Colonic mucosa (tissue), 4 donors: ENCODE measurements at regions not wholly inside any gene's neighbourhood (a gene's known extent, or its start where the extent isn't known, plus 50 kb on each side); places are given as distances from the start of the nearest gene placed in this dataset.
"Not testable (repeated sequence)": the region's sequence is repeated elsewhere in the genome, so short reads cannot be mapped to it uniquely, and the experiment has no call there.

Experiments used
- DNase-seq: peaks from one replicate; pipeline ENCODE4 v3.0.0-alpha.2; 2020
- H3K27ac ChIP-seq: fragments of 200-600 bp; one replicate; pipeline ENCODE4 v1.8.0; 2021
- H3K27me3 ChIP-seq: fragments of 200-600 bp; one replicate; pipeline ENCODE4 v1.8.0; 2021
- H3K36me3 ChIP-seq: fragments of 200-600 bp; one replicate; pipeline ENCODE4 v1.8.0; 2021
- H3K4me1 ChIP-seq: fragments of 200-600 bp; one replicate; pipeline ENCODE4 v1.8.0; 2021; ENCODE audit warnings: mild to moderate bottlenecking
- H3K4me3 ChIP-seq: fragments of 200-600 bp; one replicate; pipeline ENCODE4 v1.8.0; 2021
- H3K9ac ChIP-seq, 2 donors: one replicate each; pipeline ENCODE4 v1.7.0; 2013; ENCODE audit warnings: control low read depth in 2 of 2, low read depth in 2 of 2, low read length in 2 of 2
- H3K9me3 ChIP-seq: fragments of 200-600 bp; one replicate; pipeline ENCODE4 v1.8.0; 2021
- intact Hi-C: fragments of 100-400 bp; cut with DNase I; formaldehyde crosslinking; loops from one replicate; pipeline ENCODE4 v1.14.1; 2022
- TF ChIP-seq, protein P1 (sequence below): fragments of 200-600 bp; IDR thresholded peaks from one replicate; pipeline ENCODE4 v1.8.0; 2022; ENCODE audit warnings: antibody characterized with exemption, mild to moderate bottlenecking
- donor health status: healthy.
- donor health status: DM: no; HTN: no; CAD: no.
- donor health status: DM: no; HTN: no; CAD: no.

DNA sequence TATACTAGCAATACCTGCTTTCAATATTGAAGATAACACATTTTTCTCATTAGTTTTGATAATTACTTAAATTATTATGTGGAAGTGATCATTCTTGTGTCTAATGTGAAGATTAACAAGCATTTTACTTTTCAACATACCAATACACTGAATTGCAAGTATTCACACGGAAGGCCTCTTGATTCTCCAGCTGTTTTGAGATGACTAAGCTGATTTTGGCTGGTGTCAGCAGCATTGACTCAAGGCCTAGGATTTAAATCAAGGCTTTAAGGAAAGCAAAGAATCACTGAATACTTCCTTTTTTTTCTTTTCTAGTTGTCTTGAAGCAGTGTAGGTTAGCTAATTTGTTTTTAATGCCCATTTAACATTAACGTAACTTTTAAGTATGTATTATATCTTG, 373.7 kb downstream of the SRGAP2C start:
- H3K9ac ChIP-seq = no peak overlapping the region
- H3K4me1 ChIP-seq = no peaks in the 10 kb centered on the region
- intact Hi-C loops = no loop called here
- H3K4me3 ChIP-seq = no peak overlapping the region
- DNase-seq = no peak
- no peaks in the 10 kb centered on the region for H3K36me3 ChIP-seq
- H3K27ac ChIP-seq = no peak overlapping the region
- TF ChIP-seq, protein P1, sequence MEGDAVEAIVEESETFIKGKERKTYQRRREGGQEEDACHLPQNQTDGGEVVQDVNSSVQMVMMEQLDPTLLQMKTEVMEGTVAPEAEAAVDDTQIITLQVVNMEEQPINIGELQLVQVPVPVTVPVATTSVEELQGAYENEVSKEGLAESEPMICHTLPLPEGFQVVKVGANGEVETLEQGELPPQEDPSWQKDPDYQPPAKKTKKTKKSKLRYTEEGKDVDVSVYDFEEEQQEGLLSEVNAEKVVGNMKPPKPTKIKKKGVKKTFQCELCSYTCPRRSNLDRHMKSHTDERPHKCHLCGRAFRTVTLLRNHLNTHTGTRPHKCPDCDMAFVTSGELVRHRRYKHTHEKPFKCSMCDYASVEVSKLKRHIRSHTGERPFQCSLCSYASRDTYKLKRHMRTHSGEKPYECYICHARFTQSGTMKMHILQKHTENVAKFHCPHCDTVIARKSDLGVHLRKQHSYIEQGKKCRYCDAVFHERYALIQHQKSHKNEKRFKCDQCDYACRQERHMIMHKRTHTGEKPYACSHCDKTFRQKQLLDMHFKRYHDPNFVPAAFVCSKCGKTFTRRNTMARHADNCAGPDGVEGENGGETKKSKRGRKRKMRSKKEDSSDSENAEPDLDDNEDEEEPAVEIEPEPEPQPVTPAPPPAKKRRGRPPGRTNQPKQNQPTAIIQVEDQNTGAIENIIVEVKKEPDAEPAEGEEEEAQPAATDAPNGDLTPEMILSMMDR = no peak
- no peaks in the 10 kb centered on the region for H3K9me3 ChIP-seq
- H3K27me3 ChIP-seq = no peaks in the 10 kb centered on the region

DNA sequence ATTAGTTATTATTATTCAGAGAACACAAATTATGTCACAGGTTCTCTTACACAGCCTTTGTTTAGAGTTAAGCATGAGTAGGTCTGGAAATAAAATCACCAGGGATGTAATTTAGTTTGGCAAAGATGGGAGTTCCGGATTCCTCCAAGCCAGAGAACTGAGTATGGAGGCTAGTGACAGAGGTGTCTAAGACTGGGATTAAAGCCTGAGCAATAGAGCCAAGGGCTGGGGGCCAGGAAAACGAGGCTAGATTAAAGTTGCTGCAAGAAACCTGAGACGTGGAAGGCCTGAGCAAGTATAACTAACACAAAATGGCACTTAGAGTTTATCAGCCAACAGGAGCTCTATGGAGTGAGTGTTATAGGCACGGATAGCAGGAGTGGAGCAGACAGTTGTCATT, 381.6 kb downstream of the SRGAP2C start:
- intact Hi-C loops = no loop called here
- no peaks in the 10 kb centered on the region for H3K4me1 ChIP-seq
- no peak overlapping the region for H3K9ac ChIP-seq
- DNase-seq = no peak
- H3K4me3 ChIP-seq = no peak overlapping the region
- H3K36me3 ChIP-seq = no peaks in the 10 kb centered on the region
- H3K27ac ChIP-seq = no peak overlapping the region
- H3K27me3 ChIP-seq = no peaks in the 10 kb centered on the region
- TF ChIP-seq, protein P1 = no peak
- H3K9me3 ChIP-seq = no peaks in the 10 kb centered on the region

DNA sequence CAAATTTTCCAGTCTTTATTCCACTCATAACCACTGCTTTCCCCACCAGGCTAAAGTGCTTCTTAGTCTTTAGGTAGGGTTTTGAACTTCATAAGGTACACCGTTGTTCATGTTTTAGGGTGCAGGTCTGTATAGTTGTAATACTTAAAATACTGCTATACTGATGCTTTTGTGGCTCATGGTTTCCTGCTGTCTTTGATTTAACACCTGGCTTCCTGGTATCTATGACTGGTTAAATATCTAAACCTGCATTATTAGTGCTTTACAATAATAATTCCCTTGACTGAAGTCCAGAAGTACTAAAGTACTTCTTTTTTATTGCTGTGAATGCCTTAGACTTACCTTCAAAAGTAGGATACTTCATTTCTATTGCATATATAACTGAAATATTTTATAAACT, 384.7 kb downstream of the SRGAP2C start:
- Histone ChIP-seq H3K36me3 (no peaks in the 10 kb centered on the region), H3K27ac (no peak overlapping the region), H3K9ac (no peak overlapping the region), H3K4me1 (no peaks in the 10 kb centered on the region), H3K9me3 (no peaks in the 10 kb centered on the region), H3K27me3 (no peaks in the 10 kb centered on the region), H3K4me3 (no peak overlapping the region)
- TF ChIP-seq, protein P1 = no peak
- DNase-seq = no peak
- intact Hi-C loops = no loop called here

DNA sequence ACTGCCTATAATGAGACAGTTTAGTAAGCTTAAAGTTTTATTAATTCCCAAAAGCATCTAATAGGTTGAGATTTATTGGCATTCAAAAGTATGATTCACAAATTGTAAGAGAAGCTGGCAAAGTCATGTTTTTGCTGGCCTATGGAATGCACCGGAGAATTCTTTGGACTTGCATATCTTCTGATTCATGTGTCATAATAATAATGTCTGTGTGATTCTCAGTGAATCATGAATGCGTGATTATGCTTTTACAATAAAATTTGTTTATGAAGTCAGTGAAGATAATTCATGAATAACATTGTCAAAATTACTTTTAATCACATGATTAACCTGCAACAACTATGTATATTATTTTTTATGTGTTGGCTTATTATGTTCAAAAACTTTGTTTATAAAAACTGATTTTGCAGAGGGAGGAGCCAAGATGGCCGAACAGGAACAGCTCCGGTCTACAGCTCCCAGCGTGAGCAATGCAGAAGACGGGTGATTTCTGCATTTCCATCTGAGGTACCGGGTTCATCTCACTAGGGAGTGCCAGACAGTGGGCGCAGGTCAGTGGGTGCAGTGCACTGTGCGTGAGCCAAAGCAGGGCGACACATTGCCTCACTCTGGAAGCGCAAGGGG, 389.2 kb downstream of the SRGAP2C start:
- H3K27ac ChIP-seq, H3K9ac ChIP-seq, H3K9me3 ChIP-seq, H3K27me3 ChIP-seq, H3K36me3 ChIP-seq, H3K4me3 ChIP-seq, DNase-seq, H3K4me1 ChIP-seq, intact Hi-C loops: not testable (repeated sequence)

DNA sequence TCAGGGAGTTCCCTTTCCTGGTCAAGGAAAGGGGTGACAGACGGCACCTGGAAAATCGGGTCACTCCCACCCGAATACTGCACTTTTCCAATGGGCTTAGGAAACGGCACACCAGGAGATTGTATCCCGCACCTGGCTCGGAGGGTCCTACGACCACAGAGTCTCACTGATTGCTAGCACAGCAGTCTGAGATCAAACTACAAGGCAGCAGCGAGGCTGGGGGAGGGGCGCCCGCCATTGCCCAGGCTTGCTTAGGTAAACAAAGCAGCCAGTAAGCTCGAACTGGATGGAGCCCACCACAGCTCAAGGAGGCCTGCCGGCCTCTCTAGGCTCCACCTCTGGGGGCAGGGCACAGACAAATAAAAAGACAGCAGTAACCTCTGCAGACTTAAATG, 389.7 kb downstream of the SRGAP2C start:
- H3K9ac ChIP-seq, H3K27me3 ChIP-seq, H3K36me3 ChIP-seq, H3K27ac ChIP-seq, H3K9me3 ChIP-seq, intact Hi-C loops, H3K4me1 ChIP-seq, H3K4me3 ChIP-seq, DNase-seq: not testable (repeated sequence)

DNA sequence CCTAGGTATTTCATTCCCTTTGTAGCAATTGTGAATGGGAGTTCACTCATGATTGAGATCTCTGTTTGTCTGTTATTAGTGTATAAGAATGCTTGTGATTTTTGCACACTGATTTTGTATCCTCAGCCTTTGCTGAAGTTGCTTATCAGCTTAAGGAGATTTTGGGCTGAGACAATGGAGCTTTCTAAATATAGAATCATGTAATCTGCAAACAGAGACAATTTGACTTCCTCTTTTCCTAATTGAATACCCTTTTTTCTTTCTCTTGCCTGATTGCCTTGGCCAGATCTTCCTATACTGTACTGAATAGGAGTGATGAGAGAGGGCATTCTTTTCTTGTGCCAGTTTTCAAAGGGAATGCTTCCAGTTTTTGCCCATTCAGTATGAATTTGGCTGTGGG, 398.1 kb downstream of the SRGAP2C start:
- H3K9ac ChIP-seq, intact Hi-C loops, H3K27ac ChIP-seq, DNase-seq, H3K4me3 ChIP-seq, H3K9me3 ChIP-seq, H3K36me3 ChIP-seq, H3K4me1 ChIP-seq, H3K27me3 ChIP-seq: not testable (repeated sequence)

DNA sequence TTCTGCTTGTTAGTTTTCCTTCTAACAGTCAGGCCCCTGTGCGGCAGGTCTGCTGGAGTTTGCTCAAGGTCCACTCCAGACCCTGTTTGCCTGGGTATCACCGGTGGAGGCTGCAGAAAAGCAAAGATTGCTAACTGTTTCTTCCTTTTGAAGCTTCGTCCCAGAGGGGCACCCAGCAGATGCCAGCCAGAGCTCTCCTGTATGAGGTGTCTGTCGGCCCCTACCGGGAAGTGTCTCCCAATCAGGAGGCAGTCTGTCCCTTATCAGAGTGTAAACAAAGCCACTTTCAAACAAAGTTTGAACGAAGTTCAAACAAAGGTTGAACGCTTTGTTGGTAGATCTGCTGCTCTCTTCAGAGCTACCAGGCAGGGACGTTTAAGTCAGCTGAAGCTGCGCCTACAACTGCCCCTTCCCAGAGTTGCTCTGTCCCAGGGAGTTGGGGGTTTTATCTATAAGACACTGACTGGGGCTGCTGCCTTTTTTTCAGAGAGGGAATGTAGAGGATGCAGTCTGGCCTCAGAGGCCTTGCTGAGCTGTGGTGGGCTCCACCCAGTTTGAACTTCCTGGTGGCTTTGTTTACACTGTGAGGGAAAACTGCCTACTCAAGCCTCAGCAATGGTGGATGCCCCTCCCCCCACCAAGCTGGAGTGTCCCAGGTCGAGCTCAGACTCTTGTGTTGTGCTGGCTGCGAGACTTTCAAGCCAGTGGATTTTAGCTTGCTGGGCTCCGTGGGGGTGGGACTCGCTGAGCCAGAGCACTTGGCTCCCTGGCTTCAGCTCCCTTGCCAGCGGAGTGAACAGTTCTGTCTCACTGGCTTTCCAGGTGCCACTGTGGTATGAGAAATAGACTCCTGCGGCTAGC, 401.8 kb downstream of the SRGAP2C start:
- Histone ChIP-seq H3K4me1 (no peaks in the 10 kb centered on the region), H3K27me3 (no peaks in the 10 kb centered on the region), H3K9me3 (no peaks in the 10 kb centered on the region), H3K4me3 (no peak overlapping the region), H3K27ac (no peak overlapping the region), H3K9ac (no peak overlapping the region), H3K36me3 (no peaks in the 10 kb centered on the region)
- intact Hi-C loops = no loop called here
- DNase-seq = peak; percentile 58
- TF ChIP-seq, protein P1 = no peak
